ENCODE measurements at regions not wholly inside any gene's neighbourhood (a gene's known extent, or its start where the extent isn't known, plus 50 kb on each side); places are given as distances from the start of the nearest gene placed in this dataset.

- no peak overlapping the region for H3K4me3 ChIP-seq
- H3K36me3 ChIP-seq: no peaks in the 10 kb centered on the region
- intact Hi-C loops (cut with DNase I; ENCODE audit: low total_unique reads): no loop called here
- no peaks in the 10 kb centered on the region for H3K27me3 ChIP-seq
- no peaks in the 10 kb centered on the region for H3K4me1 ChIP-seq
- H3K9me3 ChIP-seq: no peaks in the 10 kb centered on the region
- DNase-seq (ENCODE audit: low spot score in 2 of 2): no peak
- H3K27ac ChIP-seq: no peak overlapping the region
- TF ChIP-seq, protein P1, sequence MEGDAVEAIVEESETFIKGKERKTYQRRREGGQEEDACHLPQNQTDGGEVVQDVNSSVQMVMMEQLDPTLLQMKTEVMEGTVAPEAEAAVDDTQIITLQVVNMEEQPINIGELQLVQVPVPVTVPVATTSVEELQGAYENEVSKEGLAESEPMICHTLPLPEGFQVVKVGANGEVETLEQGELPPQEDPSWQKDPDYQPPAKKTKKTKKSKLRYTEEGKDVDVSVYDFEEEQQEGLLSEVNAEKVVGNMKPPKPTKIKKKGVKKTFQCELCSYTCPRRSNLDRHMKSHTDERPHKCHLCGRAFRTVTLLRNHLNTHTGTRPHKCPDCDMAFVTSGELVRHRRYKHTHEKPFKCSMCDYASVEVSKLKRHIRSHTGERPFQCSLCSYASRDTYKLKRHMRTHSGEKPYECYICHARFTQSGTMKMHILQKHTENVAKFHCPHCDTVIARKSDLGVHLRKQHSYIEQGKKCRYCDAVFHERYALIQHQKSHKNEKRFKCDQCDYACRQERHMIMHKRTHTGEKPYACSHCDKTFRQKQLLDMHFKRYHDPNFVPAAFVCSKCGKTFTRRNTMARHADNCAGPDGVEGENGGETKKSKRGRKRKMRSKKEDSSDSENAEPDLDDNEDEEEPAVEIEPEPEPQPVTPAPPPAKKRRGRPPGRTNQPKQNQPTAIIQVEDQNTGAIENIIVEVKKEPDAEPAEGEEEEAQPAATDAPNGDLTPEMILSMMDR (IDR thresholded peaks at IDR 0.05): no peak
- TF ChIP-seq POLR2A (IDR thresholded peaks at IDR 0.05) (no peak), POLR2AphosphoS5 (IDR thresholded peaks at IDR 0.05) (no peak)
These were observed 74.8 kb downstream of the KRTAP19-8 start for GRCh38 chr21:30963502-30963901.

DNA sequence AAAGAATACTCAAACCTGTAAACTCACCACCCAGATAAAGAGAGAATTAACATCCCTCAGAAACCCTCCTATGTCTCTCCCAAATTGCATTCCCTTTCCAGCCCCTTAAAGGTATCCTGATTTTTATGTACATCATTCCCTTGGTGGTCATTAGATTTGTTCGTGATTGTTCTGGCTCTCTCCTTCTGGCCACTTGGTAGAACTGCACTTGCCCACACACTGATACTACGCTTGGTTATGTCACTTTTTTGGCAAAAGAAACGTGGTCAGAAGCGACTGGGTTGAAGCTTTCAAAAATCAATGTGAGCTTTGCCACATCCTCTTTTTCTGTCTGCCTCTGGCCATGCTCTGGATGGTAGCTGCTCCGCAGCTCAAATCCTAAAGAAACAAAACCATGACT lies 76.3 kb downstream of the KRTAP19-8 start:
- Histone ChIP-seq H3K4me1 (no peaks in the 10 kb centered on the region), H3K27me3 (no peaks in the 10 kb centered on the region), H3K36me3 (no peaks in the 10 kb centered on the region), H3K27ac (no peak overlapping the region), H3K9me3 (no peaks in the 10 kb centered on the region), H3K4me3 (no peak overlapping the region)
- intact Hi-C loops (cut with DNase I; ENCODE audit: low total_unique reads): no loop called here
- no peak for TF ChIP-seq POLR2AphosphoS5 (IDR thresholded peaks at IDR 0.05)
- no peak for TF ChIP-seq POLR2A (IDR thresholded peaks at IDR 0.05)
- no peak for DNase-seq (ENCODE audit: low spot score in 2 of 2)

DNA sequence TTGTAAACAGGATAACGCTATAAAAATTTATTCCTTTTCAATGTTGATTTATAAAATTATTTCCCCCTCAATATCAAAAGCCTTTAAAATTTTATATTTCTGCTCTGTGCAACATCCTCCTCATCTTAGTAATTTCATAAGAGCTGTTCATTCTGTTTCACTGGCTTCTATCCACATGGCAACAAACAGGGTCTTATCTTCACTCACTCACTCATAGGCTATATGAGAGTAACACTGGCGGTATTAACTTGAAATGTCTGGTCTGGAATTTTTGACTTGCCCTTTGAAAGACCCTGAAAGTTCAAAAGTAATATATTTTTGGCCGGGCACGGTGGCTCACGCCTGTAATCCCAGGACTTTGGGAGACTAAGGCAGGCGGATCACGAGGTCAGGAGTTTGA lies 77.4 kb upstream of the KRTAP11-1 start:
- DNase-seq (ENCODE audit: low spot score in 2 of 2): no peak
- intact Hi-C loops (cut with DNase I; ENCODE audit: low total_unique reads): no loop called here

DNA sequence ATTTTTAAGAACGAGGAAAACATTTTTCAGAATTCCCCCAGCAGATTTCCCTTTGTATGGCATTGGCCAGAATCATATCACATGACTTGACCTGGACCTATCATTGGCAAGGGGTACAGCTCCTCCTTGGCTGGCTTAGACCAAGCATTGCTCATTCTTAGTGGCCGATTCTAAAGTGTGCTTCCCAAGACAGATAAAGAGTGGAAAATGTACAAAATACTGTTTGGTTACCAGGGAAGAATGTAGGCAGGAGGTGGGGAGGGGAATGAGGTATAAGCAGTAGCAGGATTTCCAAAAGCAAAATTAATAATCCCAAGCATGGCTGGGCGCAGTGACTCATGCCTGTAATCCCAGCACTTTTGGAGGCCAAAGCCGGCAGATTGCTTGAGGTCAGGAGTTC lies 75.6 kb upstream of the KRTAP11-1 start:
- TF ChIP-seq POLR2AphosphoS5 (IDR thresholded peaks at IDR 0.05) (no peak), POLR2A (IDR thresholded peaks at IDR 0.05) (no peak)
- TF ChIP-seq, protein P1 (IDR thresholded peaks at IDR 0.05): no peak
- Histone ChIP-seq H3K27ac (no peak overlapping the region), H3K9me3 (no peaks in the 10 kb centered on the region), H3K4me3 (no peak overlapping the region), H3K4me1 (no peaks in the 10 kb centered on the region), H3K27me3 (no peaks in the 10 kb centered on the region), H3K36me3 (no peaks in the 10 kb centered on the region)
- intact Hi-C loops (cut with DNase I; ENCODE audit: low total_unique reads): no loop called here
- DNase-seq (ENCODE audit: low spot score in 2 of 2): no peak

More for the DNA sequence above, 77.4 kb upstream of the KRTAP11-1 start:
- Histone ChIP-seq H3K36me3 (no peaks in the 10 kb centered on the region), H3K4me1 (no peaks in the 10 kb centered on the region), H3K4me3 (no peak overlapping the region), H3K9me3 (no peaks in the 10 kb centered on the region), H3K27ac (no peak overlapping the region), H3K27me3 (no peaks in the 10 kb centered on the region)
- no peak for TF ChIP-seq POLR2AphosphoS5 (IDR thresholded peaks at IDR 0.05)
- TF ChIP-seq POLR2A (IDR thresholded peaks at IDR 0.05): no peak
- TF ChIP-seq, protein P1 (IDR thresholded peaks at IDR 0.05): no peak

- no peaks in the 10 kb centered on the region for H3K36me3 ChIP-seq
- TF ChIP-seq, protein P1 (IDR thresholded peaks at IDR 0.05): no peak
- TF ChIP-seq POLR2AphosphoS5 (IDR thresholded peaks at IDR 0.05) (no peak), POLR2A (IDR thresholded peaks at IDR 0.05) (no peak)
- H3K4me1 ChIP-seq: no peaks in the 10 kb centered on the region
- H3K27ac ChIP-seq: no peak overlapping the region
- no peaks in the 10 kb centered on the region for H3K9me3 ChIP-seq
- no peaks in the 10 kb centered on the region for H3K27me3 ChIP-seq
- no peak for DNase-seq (ENCODE audit: low spot score in 2 of 2)
- intact Hi-C loops (cut with DNase I; ENCODE audit: low total_unique reads): no loop called here
- no peak overlapping the region for H3K4me3 ChIP-seq
These were observed 72.2 kb upstream of the KRTAP11-1 start for GRCh38 chr21:30953605-30954004.

- no peaks in the 10 kb centered on the region for H3K4me1 ChIP-seq
These were observed 65.8 kb upstream of the KRTAP11-1 start for GRCh38 chr21:30947141-30947540.

More at GRCh38 chr21:30947141-30947540, 65.8 kb upstream of the KRTAP11-1 start:
- Histone ChIP-seq H3K36me3 (no peaks in the 10 kb centered on the region), H3K27me3 (no peaks in the 10 kb centered on the region), H3K4me3 (no peak overlapping the region), H3K9me3 (no peaks in the 10 kb centered on the region), H3K27ac (no peak overlapping the region)
- TF ChIP-seq POLR2A (IDR thresholded peaks at IDR 0.05): no peak
- TF ChIP-seq, protein P1 (IDR thresholded peaks at IDR 0.05): no peak
- TF ChIP-seq POLR2AphosphoS5 (IDR thresholded peaks at IDR 0.05): no peak
- no peak for DNase-seq (ENCODE audit: low spot score in 2 of 2)
- intact Hi-C loops (cut with DNase I; ENCODE audit: low total_unique reads): no loop called here

Measured in breast epithelium (tissue), 4 donors.